HT1080 (cell line): ENCODE measurements at regions not wholly inside any gene's neighbourhood (a gene's known extent, or its start where the extent isn't known, plus 50 kb on each side); places are given as distances from the start of the nearest gene placed in this dataset.

Experiments
- DNase-seq: peaks from one replicate; pipeline ENCODE4 v3.0.0-alpha.2; 2015; ENCODE audit warnings: low read depth

DNA sequence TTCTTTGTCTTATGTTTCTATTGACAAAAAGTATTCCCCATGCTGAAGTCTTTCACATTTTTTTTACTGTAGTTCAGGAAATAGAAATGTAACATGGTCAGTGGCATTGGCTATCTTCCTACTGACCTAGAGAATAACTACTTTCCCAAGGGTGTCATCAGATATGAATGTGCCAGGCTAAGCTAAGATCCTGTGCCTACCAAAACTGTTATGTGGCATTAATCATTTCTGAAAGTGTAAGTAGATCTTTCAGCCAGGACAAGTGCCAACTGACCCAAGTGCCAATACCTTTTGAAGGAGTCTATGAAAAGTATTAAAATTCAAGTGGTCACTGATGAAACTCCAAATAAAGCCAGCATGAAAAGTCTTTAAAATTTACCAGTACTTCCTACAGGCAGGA is 165.3 kb downstream of the TNFSF18 start:
- DNase-seq: peak; percentile 50

GRCh38 chr1:172885971-172886370 is 164.8 kb downstream of the TNFSF18 start:
- no peak for DNase-seq

GRCh38 chr1:172887162-172887561 is 163.6 kb downstream of the TNFSF18 start:
- no peak for DNase-seq

DNA sequence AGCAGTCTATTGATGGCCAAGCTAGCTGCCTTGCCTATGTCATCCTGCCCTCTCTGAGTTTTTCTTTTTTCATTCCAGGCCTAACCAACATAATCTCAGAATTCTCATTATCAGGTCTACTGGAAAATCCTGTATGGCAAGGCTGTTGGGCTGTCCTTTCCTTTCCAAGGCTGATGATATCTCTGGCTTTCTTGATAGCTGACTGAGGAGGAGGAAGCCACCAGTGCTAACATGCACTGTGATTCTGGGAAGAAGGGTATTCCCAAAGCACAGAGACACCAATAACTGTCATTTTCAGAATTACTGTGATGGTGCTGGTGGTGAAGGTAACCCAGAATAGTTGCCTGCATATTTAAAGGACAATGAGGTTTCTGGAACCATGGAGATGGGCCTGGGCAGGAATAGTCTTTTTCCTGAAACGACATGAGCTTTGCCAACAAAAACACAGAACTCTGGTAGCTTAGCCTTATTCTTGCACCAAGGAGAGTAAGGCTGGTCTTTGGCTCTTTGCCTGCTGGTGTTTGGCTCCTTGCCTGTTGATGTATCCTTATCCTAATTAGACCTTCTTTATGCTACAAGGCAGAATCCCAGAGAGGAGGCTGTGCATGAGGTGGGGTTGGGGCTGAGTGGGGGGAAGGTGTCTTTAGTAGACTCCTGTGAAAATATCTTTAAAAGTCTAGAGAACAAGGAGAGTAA is 157.4 kb downstream of the TNFSF18 start:
- DNase-seq: peak; percentile 46

DNA sequence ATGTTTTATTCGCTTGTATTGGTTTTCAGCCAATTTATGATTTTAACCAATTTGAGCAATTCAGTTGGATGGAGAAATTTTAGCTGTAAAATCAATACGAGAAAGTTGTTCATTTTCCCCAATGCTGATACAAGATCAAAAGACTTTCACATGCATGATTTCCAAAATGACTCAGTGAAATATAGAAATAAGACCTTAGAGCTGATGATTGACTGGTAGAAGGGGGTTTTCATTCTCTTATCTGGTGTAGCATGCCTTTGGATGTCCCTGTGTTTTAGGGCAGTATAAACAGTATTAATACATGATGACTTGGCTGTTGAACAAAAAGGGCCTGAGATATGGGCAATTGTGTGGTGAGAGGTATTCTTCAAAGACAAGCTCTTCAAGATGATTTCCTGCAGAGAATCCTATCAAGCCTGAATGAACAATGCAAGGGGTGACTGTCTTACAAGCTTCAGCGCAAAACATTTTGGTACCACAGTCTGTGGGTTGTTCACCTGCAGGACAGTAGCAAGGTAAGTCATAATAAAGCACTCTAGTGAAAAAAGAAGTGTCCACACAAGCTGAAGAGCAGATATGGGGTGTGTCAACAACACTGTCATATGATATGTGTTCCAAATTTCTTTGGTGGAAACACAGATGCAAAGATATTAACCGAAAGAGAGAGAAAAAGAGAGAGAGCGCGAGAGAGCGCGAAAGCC is 156.2 kb downstream of the TNFSF18 start:
- no peak for DNase-seq

GRCh38 chr1:172895050-172895460 is 155.7 kb downstream of the TNFSF18 start:
- no peak for DNase-seq

- DNase-seq: no peak
Measured at GRCh38 chr1:172895761-172896160, 155.0 kb downstream of the TNFSF18 start.

DNA sequence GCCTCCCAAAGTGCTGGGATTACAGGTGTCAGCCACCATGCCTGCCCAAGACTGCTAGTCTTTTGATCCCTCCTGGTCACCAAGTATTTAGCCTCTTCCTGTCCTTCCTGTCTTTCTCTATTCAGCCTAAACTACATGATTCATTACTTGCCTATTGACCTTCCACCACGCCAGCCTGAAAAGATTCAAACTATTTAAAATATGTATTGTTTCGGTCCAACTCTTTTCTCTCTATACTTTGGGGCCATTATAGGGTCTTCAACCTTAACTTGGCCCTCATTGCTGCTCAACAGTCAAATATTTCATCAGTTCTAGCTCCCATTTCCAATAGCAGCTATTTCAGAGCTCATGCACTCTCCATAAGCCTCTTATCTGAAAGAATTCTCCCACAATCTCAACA is 153.0 kb downstream of the TNFSF18 start:
- peak; percentile 72 for DNase-seq

DNA sequence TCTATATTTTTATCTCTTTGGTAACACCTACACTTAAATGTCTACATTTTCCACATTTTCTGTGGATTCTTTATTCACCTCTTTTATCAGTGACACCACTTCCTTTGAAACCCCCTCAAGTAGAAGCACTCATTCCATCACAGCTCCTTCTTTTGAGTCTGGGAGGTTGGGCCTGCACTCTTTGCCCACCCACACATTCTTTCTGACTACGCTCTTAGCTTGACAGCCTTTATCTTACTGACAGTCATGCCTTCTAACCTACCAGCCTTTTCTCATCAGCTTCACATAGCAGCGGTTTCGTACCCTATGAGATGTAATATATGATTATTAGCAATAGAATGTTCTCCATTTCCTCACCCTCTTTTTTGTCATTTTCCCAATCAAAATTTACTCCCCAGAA is 151.9 kb downstream of the TNFSF18 start:
- no peak for DNase-seq

- no peak for DNase-seq
Measured at GRCh38 chr1:172900376-172900997, 150.3 kb downstream of the TNFSF18 start.

DNA sequence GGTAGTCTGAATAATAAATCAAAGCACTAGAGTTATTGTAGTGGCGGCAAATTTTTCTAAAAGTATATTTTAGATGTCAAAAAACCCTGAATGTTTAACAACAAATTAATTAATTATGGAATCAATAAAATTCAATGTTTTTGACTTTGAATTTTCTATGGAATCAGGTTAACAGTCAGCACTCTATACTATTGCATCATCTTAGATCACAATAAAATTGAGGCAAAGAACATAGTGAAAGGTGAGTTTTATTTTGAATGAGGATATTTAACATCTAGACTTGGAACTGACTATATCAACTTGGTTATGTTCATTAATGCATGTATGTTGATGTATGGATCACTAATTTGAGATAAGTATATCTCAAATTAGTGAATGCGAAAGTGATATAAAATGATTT is 148.5 kb downstream of the TNFSF18 start:
- DNase-seq: no peak

DNA sequence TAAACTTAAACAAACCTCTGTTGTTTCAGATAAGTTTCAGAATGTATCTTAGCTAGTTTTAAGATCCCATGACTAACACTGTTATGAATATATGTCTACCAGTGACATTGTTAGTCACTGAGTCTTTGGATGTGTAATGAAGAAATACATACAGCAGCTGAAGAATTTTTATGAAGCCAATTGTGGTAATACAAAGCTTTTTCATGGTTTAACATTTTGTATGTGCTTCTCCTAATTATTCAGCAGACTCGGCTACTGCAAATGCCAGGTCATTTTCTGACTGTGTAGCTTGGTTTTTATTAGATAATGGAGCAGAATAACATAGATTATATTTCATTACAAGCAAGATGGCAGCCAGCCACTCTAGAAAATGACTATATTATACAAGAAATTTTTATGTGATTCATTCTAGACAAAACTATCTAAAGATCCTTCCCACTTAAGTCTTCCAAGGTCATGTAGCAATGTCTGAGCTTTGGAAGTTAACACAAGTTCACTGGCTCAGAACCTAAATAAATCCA is 147.8 kb downstream of the TNFSF18 start:
- peak; percentile 60 for DNase-seq

GRCh38 chr1:172903581-172904220 is 147.0 kb downstream of the TNFSF18 start:
- peak; percentile 57 for DNase-seq

- DNase-seq: no peak
Measured at GRCh38 chr1:172905452-172905851, 145.3 kb downstream of the TNFSF18 start.

GRCh38 chr1:172906778-172907592 is 143.8 kb downstream of the TNFSF18 start:
- peak; percentile 82 for DNase-seq

GRCh38 chr1:172907834-172908326 is 142.9 kb downstream of the TNFSF18 start:
- DNase-seq: no peak

GRCh38 chr1:172909606-172910326 is 141.0 kb downstream of the TNFSF18 start:
- DNase-seq: peak; percentile 97

DNA sequence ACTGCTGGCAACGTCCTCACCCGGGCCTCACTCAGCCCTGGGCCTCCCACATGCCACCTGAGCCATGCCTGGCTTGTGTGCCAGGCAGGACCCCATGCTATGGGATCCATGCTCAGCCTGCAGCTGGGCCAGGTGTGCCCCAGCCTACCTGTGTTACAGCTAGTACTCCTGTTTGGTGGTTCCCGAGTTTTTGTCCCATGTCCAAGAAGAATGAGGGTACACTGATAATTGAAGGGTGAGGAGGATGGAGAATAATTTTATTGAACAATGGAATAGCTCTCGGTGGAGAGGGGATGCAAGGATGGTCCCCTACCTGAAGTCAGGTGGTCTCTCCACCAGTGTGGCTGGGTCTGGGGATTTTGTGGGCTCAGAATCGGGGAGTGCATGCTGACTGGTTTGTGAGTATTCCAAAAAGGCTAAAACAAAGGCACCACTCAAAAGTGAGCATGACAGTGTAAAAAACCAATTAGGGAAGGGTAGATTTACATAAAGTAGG is 137.9 kb downstream of the TNFSF18 start:
- no peak for DNase-seq

DNA sequence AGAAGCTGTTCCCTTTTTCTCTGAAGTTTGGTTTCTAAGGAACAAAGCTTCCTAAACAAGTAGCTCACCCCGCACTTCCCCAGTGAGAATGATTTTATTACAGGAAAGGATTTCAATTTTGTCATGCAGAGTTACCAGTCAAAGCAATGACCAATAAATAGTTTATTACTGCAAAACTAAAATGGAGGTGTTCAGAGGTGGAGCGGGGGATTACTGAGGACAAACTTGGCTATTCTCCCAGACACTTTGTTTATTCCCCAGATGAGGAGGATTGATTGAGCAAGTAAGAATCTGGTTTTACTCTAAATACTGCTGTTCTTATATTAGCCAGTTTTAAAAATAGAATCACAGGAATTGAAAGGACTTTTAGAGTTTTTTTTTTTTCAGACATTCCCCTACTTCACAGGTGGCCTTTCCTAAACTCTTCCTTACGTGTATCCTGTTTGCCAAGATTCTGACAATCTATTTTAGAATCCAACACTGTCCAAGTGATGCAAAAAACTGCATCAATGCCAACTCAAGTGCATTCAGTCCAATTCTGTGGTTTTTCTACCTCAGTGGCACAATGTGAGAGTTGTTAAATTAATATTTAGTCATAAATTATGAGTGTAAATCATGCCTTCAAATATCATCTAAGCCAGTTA is 136.1 kb downstream of the TNFSF18 start:
- no peak for DNase-seq
